HG03139 (cell line): ENCODE measurements at regions not wholly inside any gene's neighbourhood (a gene's known extent, or its start where the extent isn't known, plus 50 kb on each side); places are given as distances from the start of the nearest gene placed in this dataset.

Experiments used
- ATAC-seq: cut with Tn5 transposase; IDR thresholded peaks from one replicate; pipeline ENCODE4 v1.9.1; 2021; ENCODE audit not compliant: unreplicated experiment

- ATAC-seq, result no peak
Measured at GRCh38 chr2:226337941-226338600, 461.5 kb downstream of the IRS1 start.

GRCh38 chr2:226336283-226336682, 463.3 kb downstream of the IRS1 start:
- no peak for ATAC-seq

- ATAC-seq, result no peak
Measured at GRCh38 chr2:226334981-226335720, 464.5 kb downstream of the IRS1 start.

- no peak for ATAC-seq
Measured at GRCh38 chr2:226333388-226333787, 466.2 kb downstream of the IRS1 start.

GRCh38 chr2:226330206-226330605, 469.4 kb downstream of the IRS1 start:
- no peak for ATAC-seq

- ATAC-seq, result no peak
Measured at GRCh38 chr2:226329180-226329579, 470.4 kb downstream of the IRS1 start.

- no peak for ATAC-seq
Measured at GRCh38 chr2:226327830-226328229, 471.8 kb downstream of the IRS1 start.

GRCh38 chr2:226325526-226325925, 474.1 kb downstream of the IRS1 start:
- ATAC-seq, result no peak

- ATAC-seq, result no peak
Measured at GRCh38 chr2:226320076-226320948, 479.3 kb downstream of the IRS1 start.

GRCh38 chr2:226317970-226318369, 481.6 kb downstream of the IRS1 start:
- ATAC-seq, result no peak

GRCh38 chr2:226313060-226313459, 486.6 kb downstream of the IRS1 start:
- ATAC-seq, result no peak

GRCh38 chr2:226312155-226312554, 487.5 kb downstream of the IRS1 start:
- no peak for ATAC-seq

GRCh38 chr2:226310146-226310545, 489.5 kb downstream of the IRS1 start:
- no peak for ATAC-seq

GRCh38 chr2:226308986-226309385, 490.6 kb downstream of the IRS1 start:
- ATAC-seq, result no peak

GRCh38 chr2:226308323-226308680, 491.3 kb downstream of the IRS1 start:
- ATAC-seq, result no peak

GRCh38 chr2:226307487-226308322, 491.9 kb downstream of the IRS1 start:
- no peak for ATAC-seq

GRCh38 chr2:226306969-226307368, 492.7 kb downstream of the IRS1 start:
- no peak for ATAC-seq

GRCh38 chr2:226304308-226304707, 495.3 kb downstream of the IRS1 start:
- ATAC-seq, result no peak

- no peak for ATAC-seq
Measured at GRCh38 chr2:226303707-226304106, 495.9 kb downstream of the IRS1 start.

- no peak for ATAC-seq
Measured at GRCh38 chr2:226300196-226300886, 499.3 kb downstream of the IRS1 start.
